Gastrocnemius medialis (tissue), 4 donors: ENCODE measurements at regions not wholly inside any gene's neighbourhood (a gene's known extent, or its start where the extent isn't known, plus 50 kb on each side); places are given as distances from the start of the nearest gene placed in this dataset.
A peak's percentile ranks its signal among the peaks of the same experiment; 100 is the strongest.

Experiments
- POLR2A ChIP-seq, 2 donors: fragments of 450-650 bp; IDR thresholded peaks; one replicate each; pipeline ENCODE4 v1.6.1; 2017; ENCODE audit warnings: antibody characterized with exemption in 2 of 2, mild to moderate bottlenecking in 2 of 2, moderate library complexity in 2 of 2
- TF ChIP-seq, protein P1 (sequence below), 5 experiments: fragments of 450-650 bp in 3 of 5; fragments of 200-600 bp in 2 of 5; sonication (generic) in 2 of 5; IDR thresholded peaks in 4 of 5; conservative IDR thresholded peaks in 1 of 5; 1 replicate in 4 of 5; 2 replicates in 1 of 5; pipeline ENCODE4 v1.5.1; 2016 to 2019; ENCODE audit warnings: antibody characterized with exemption in 5 of 5, mild to moderate bottlenecking in 3 of 5, moderate library complexity in 3 of 5

DNA sequence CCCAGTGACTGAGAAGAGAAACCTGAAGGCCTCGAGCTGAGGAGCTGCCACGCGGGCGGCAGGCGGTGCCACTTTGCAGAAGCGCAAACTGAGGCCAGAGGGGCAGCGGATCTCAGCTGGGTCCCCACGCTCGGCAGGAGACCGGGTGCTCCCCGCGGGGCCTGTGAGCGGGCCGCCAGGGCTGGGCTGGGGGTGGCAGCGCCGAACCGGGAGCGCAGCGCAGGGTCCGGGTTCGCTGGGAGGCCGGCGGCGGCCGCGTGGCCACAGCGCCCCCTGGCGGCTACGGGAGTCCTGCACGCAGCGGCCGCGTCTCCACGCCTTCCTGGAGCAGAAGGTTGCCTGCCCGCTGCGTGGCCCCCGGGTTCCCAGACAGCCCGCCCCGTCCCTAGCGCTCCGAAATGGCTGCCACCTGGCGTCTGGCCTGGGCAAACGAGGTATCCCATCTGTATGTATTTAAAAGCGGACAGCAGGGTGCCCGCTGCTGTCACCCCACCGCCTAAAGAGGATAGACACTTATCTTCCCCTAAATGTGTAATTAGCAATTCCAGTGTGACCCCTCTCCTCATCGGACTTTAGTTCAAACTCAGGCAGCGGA, 96.1 kb upstream of the CDH5 start:
- no peak for TF ChIP-seq POLR2A (IDR thresholded peaks at IDR 0.05)
- TF ChIP-seq, protein P1, sequence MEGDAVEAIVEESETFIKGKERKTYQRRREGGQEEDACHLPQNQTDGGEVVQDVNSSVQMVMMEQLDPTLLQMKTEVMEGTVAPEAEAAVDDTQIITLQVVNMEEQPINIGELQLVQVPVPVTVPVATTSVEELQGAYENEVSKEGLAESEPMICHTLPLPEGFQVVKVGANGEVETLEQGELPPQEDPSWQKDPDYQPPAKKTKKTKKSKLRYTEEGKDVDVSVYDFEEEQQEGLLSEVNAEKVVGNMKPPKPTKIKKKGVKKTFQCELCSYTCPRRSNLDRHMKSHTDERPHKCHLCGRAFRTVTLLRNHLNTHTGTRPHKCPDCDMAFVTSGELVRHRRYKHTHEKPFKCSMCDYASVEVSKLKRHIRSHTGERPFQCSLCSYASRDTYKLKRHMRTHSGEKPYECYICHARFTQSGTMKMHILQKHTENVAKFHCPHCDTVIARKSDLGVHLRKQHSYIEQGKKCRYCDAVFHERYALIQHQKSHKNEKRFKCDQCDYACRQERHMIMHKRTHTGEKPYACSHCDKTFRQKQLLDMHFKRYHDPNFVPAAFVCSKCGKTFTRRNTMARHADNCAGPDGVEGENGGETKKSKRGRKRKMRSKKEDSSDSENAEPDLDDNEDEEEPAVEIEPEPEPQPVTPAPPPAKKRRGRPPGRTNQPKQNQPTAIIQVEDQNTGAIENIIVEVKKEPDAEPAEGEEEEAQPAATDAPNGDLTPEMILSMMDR (IDR thresholded peaks at IDR 0.05 in 4 of 5, conservative IDR thresholded peaks at IDR 0.05 in 1 of 5) = peak; percentile 75 to 97 (median 88)
